B cell (primary cell): ENCODE measurements at regions not wholly inside any gene's neighbourhood (a gene's known extent, or its start where the extent isn't known, plus 50 kb on each side); places are given as distances from the start of the nearest gene placed in this dataset.

ENCODE experiments used
- ATAC-seq: fragments of 200-7000 bp; cut with Tn5 transposase; one replicate; pipeline ENCODE4 v1.10.0; 2021; ENCODE audit warnings: low read depth, mild to moderate bottlenecking, moderate number of reproducible peaks, moderate library complexity
- CTCF ChIA-PET: fragments of 350-600 bp; sonication (Branson Sonifier 250); formaldehyde crosslinking; loops from one replicate; lab custom pipeline; 2021; ENCODE audit warnings: antibody characterized with exemption, inconsistent platforms; lab: Charles Lee
- POLR2A ChIA-PET: fragments of 350-600 bp; sonication (Branson Sonifier 250); formaldehyde crosslinking; loops from one replicate; lab custom pipeline; 2021; ENCODE audit warnings: antibody characterized with exemption; lab: Charles Lee
- DNase-seq: peaks from one replicate; pipeline ENCODE4 v3.0.0; 2013
- H2AFZ ChIP-seq: 2 replicates; pipeline ENCODE4 v1.6.1; 2012; ENCODE audit warnings: mild to moderate bottlenecking, low read depth, low read length; ENCODE audit not compliant: insufficient read depth, poor library complexity, severe bottlenecking
- H3K27ac ChIP-seq, 2 donors: 1 replicate in 1 of 2; 2 replicates in 1 of 2; pipeline ENCODE4 v1.5.1; 2012 to 2013; ENCODE audit warnings: low read length in 2 of 2, mild to moderate bottlenecking in 2 of 2, moderate library complexity in 1 of 2
- H3K27me3 ChIP-seq, 4 experiments: fragments of 200-600 bp in 1 of 4; sonication (generic) in 1 of 4; replicated peaks in 1 of 4; 1 replicate in 2 of 4; 2 replicates in 2 of 4; pipeline versions ENCODE4 v1.6.1 to v1.7.0; 2013 to 2016; ENCODE audit warnings: low read length in 3 of 4, mild to moderate bottlenecking in 2 of 4, mixed read lengths in 1 of 4, moderate library complexity in 1 of 4; ENCODE audit not compliant: insufficient read depth in 4 of 4, control insufficient read depth in 3 of 4; ENCODE audit errors: control extremely low read depth in 1 of 4
- H3K36me3 ChIP-seq, 2 experiments: replicated peaks in 1 of 2; 1 replicate in 1 of 2; 2 replicates in 1 of 2; pipeline versions ENCODE4 v1.6.1 to v1.7.1; 2013; ENCODE audit warnings: low read length in 1 of 2; ENCODE audit not compliant: insufficient read depth in 2 of 2, control insufficient read depth in 1 of 2; ENCODE audit errors: control extremely low read depth in 1 of 2, extremely low read depth in 1 of 2
- H3K4me1 ChIP-seq, 2 donors: fragments of 200-600 bp in 1 of 2; sonication (generic) in 1 of 2; 1 replicate in 1 of 2; 2 replicates in 1 of 2; pipeline versions ENCODE4 v1.5.1 to v1.6.1; 2013 to 2017; ENCODE audit warnings: low read length in 2 of 2; ENCODE audit not compliant: control insufficient read depth in 2 of 2, insufficient read depth in 2 of 2
- H3K4me2 ChIP-seq: replicated peaks from 2 replicates; pipeline ENCODE3; 2012; ENCODE audit warnings: mild to moderate bottlenecking, low read depth, low read length; ENCODE audit not compliant: poor library complexity, severe bottlenecking
- H3K4me3 ChIP-seq, 5 experiments: fragments of 200-600 bp in 1 of 5; sonication (generic) in 1 of 5; 1 replicate in 3 of 5; 2 replicates in 2 of 5; pipeline versions ENCODE4 v1.5.1 to v1.7.0; 2011 to 2016; ENCODE audit warnings: low read length in 4 of 5, mild to moderate bottlenecking in 4 of 5, low read depth in 2 of 5, control low read depth in 1 of 5, moderate library complexity in 1 of 5; ENCODE audit not compliant: insufficient read depth in 1 of 5; ENCODE audit errors: control extremely low read depth in 1 of 5, extremely low read depth in 1 of 5
- H3K79me2 ChIP-seq: fragments of 200-600 bp; sonication (generic); one replicate; pipeline ENCODE4 v1.6.0; 2016; ENCODE audit warnings: low read length; ENCODE audit not compliant: control insufficient read depth, insufficient read depth
- H3K9ac ChIP-seq: fragments of 200-600 bp; sonication (generic); 2 replicates; pipeline ENCODE4 v1.6.1; 2017; ENCODE audit warnings: mild to moderate bottlenecking, low read length, moderate library complexity
- H3K9me3 ChIP-seq, 3 donors: one replicate each; pipeline versions ENCODE4 v1.6.1 to v1.7.1; 2013; ENCODE audit warnings: low read length in 2 of 3; ENCODE audit not compliant: control insufficient read depth in 2 of 3, insufficient read depth in 1 of 3; ENCODE audit errors: control extremely low read depth in 1 of 3
- H4K20me1 ChIP-seq: 2 replicates; pipeline ENCODE4 v1.6.0; 2012; ENCODE audit warnings: mild to moderate bottlenecking, low read length; ENCODE audit not compliant: insufficient read depth, control insufficient read depth, poor library complexity, severe bottlenecking
- H3K27ac Mint-ChIP-seq: one replicate; pipeline ENCODE4 v1.8.0; 2021; ENCODE audit warnings: mixed read lengths
- H3K27me3 Mint-ChIP-seq: one replicate; pipeline ENCODE4 v1.8.0; 2021; ENCODE audit warnings: mixed read lengths
- H3K4me1 Mint-ChIP-seq: one replicate; pipeline ENCODE4 v1.8.0; 2021; ENCODE audit warnings: mixed read lengths
- H3K4me3 Mint-ChIP-seq: one replicate; pipeline ENCODE4 v1.8.0; 2021; ENCODE audit warnings: mixed read lengths
- H3K9me3 Mint-ChIP-seq: one replicate; pipeline ENCODE4 v1.8.0; 2022; ENCODE audit warnings: mixed read lengths; ENCODE audit not compliant: insufficient read depth
- EZH2 ChIP-seq: IDR thresholded peaks from 2 replicates; pipeline ENCODE4 v1.6.1; 2012; ENCODE audit warnings: borderline replicate concordance, low read depth, mild to moderate bottlenecking, moderate library complexity, low read length; ENCODE audit not compliant: insufficient read depth, poor library complexity, severe bottlenecking
- WGBS: methylation state at CpG from one replicate; pipeline ENCODE4 v1.1.5; 2013; ENCODE audit warnings: missing lambda C conversion rate; ENCODE audit not compliant: insufficient coverage; 5-methylcytosine and 5-hydroxymethylcytosine counted together
- intact Hi-C: fragments of 100-400 bp; cut with micrococcal nuclease; formaldehyde crosslinking; loops from one replicate; pipeline ENCODE4 v1.10.0; 2022
- TF ChIP-seq, protein P1 (sequence below): fragments of 200-600 bp; IDR thresholded peaks from one replicate; pipeline ENCODE4 v1.8.0; 2022; ENCODE audit warnings: antibody characterized with exemption, mild to moderate bottlenecking

DNA sequence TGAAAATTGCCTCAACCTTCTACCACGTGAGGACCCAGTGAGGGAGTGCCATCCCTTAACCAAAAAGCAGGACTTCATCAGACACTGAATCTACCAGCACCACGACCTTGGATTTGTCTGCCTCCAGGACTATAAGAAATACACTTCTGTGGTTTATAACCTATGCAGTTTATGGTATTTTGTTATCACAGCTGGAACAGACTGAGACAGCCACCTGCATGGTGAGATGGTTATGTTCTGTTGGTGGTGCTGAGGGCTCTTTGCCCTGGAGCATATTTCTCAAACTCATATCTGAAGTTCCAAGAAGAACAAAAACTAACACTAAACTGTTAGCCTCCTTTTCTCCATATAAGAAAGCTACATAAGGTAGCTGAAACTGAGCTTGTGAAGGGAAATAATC is 69.8 kb upstream of the RGS18 start:
- Histone ChIP-seq H3K9me3 (peaks cover 0 to 1% (median 0%) of the 10 kb centered on the region in 3 donors), H3K79me2 (no peaks in the 10 kb centered on the region), H3K4me3 (no peak overlapping the region), H3K36me3 (no peaks in the 10 kb centered on the region), H3K9ac (no peak overlapping the region), H3K4me1 (no peaks in the 10 kb centered on the region), H4K20me1 (no peaks in the 10 kb centered on the region), H2AFZ (no peak overlapping the region), H3K27me3 (no peaks in the 10 kb centered on the region), H3K4me2 (no peak overlapping the region), H3K27ac (no peak overlapping the region)
- no peak overlapping the region for H3K27ac Mint-ChIP-seq
- no peaks in the 10 kb centered on the region for H3K9me3 Mint-ChIP-seq
- 50% methylated on average over 1 of the region's 2 CpGs for whole genome bisulfite sequencing
- no peak for DNase-seq
- no peak overlapping the region for H3K4me3 Mint-ChIP-seq
- no peak for ATAC-seq
- ChIA-PET CTCF (no interaction called here), POLR2A (no interaction called here)
- TF ChIP-seq, protein P1, sequence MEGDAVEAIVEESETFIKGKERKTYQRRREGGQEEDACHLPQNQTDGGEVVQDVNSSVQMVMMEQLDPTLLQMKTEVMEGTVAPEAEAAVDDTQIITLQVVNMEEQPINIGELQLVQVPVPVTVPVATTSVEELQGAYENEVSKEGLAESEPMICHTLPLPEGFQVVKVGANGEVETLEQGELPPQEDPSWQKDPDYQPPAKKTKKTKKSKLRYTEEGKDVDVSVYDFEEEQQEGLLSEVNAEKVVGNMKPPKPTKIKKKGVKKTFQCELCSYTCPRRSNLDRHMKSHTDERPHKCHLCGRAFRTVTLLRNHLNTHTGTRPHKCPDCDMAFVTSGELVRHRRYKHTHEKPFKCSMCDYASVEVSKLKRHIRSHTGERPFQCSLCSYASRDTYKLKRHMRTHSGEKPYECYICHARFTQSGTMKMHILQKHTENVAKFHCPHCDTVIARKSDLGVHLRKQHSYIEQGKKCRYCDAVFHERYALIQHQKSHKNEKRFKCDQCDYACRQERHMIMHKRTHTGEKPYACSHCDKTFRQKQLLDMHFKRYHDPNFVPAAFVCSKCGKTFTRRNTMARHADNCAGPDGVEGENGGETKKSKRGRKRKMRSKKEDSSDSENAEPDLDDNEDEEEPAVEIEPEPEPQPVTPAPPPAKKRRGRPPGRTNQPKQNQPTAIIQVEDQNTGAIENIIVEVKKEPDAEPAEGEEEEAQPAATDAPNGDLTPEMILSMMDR: no peak
- no peak for TF ChIP-seq EZH2
- no peaks in the 10 kb centered on the region for H3K27me3 Mint-ChIP-seq
- intact Hi-C loops: no loop called here
- no peaks in the 10 kb centered on the region for H3K4me1 Mint-ChIP-seq

DNA sequence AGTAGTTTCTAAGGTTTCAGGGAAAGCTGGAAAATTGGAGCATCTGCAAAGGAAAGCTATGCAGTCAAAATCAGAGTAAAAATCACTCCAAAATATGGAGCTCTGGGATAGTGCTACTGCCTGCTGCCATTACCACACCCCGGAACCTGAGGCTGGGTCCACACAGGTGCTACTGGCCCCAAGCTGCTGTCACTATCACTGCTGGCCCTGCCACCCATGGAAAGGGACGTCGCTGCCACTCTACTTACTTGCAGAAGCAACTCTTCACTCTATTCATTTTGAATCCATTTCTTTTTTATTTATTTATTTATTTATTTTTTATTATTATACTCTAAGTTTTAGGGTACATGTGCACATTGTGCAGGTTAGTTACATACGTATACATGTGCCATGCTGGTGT is 60.3 kb upstream of the RGS18 start:
- no peaks in the 10 kb centered on the region for H3K4me1 Mint-ChIP-seq
- no peak overlapping the region for H2AFZ ChIP-seq
- H4K20me1 ChIP-seq: no peaks in the 10 kb centered on the region
- H3K4me2 ChIP-seq: no peak overlapping the region
- POLR2A ChIA-PET: no interaction called here
- no peaks in the 10 kb centered on the region for H3K79me2 ChIP-seq
- ATAC-seq: no peak
- no peak overlapping the region for H3K27ac ChIP-seq
- no peaks in the 10 kb centered on the region for H3K27me3 Mint-ChIP-seq
- intact Hi-C loops: no loop called here
- H3K27ac Mint-ChIP-seq: no peak overlapping the region
- H3K9me3 Mint-ChIP-seq: no peaks in the 10 kb centered on the region
- H3K27me3 ChIP-seq: no peaks in the 10 kb centered on the region
- CTCF ChIA-PET: no interaction called here
- no peaks in the 10 kb centered on the region for H3K4me1 ChIP-seq
- H3K4me3 Mint-ChIP-seq: no peak overlapping the region
- no peak overlapping the region for H3K4me3 ChIP-seq
- H3K9ac ChIP-seq: no peak overlapping the region
- 100% methylated on average over 1 of the region's 4 CpGs for WGBS
- no peaks in the 10 kb centered on the region for H3K36me3 ChIP-seq
- TF ChIP-seq EZH2: no peak
- TF ChIP-seq, protein P1: no peak
- DNase-seq: no peak
- peaks cover 0 to 1% (median 0%) of the 10 kb centered on the region in 3 donors for H3K9me3 ChIP-seq
